Endodermal cell (in vitro differentiated cells): ENCODE measurements at regions not wholly inside any gene's neighbourhood (a gene's known extent, or its start where the extent isn't known, plus 50 kb on each side); places are given as distances from the start of the nearest gene placed in this dataset.

ENCODE experiments used
- DNase-seq: peaks from one replicate; pipeline ENCODE4 v3.0.0-alpha.2; 2017
- H3K27ac ChIP-seq: 2 replicates; pipeline ENCODE4 v1.5.1; 2013; ENCODE audit warnings: mild to moderate bottlenecking, low read depth, low read length, moderate library complexity
- H3K27me3 ChIP-seq: 2 replicates; pipeline ENCODE4 v1.6.1; 2013; ENCODE audit warnings: mild to moderate bottlenecking, low read length, moderate library complexity; ENCODE audit not compliant: insufficient read depth, control insufficient read depth, poor library complexity, severe bottlenecking
- H3K36me3 ChIP-seq: 2 replicates; pipeline ENCODE4 v1.7.0; 2013; ENCODE audit warnings: mild to moderate bottlenecking, low read length, moderate library complexity; ENCODE audit not compliant: control insufficient read depth, insufficient read depth
- H3K4me1 ChIP-seq: one replicate; pipeline ENCODE4 v1.7.0; 2013; ENCODE audit warnings: low read length; ENCODE audit not compliant: control insufficient read depth, insufficient read depth
- H3K4me3 ChIP-seq: 2 replicates; pipeline ENCODE4 v1.5.1; 2013; ENCODE audit warnings: mild to moderate bottlenecking, low read length, moderate library complexity
- H3K9ac ChIP-seq: 2 replicates; pipeline ENCODE4 v1.6.1; 2013; ENCODE audit warnings: mild to moderate bottlenecking, low read length, moderate library complexity; ENCODE audit not compliant: poor library complexity, severe bottlenecking; ENCODE audit errors: extremely low read depth
- H3K9me3 ChIP-seq: 2 replicates; pipeline ENCODE4 v1.6.1; 2013; ENCODE audit warnings: mild to moderate bottlenecking, low read length, moderate library complexity; ENCODE audit not compliant: control insufficient read depth
- H3K27ac Mint-ChIP-seq: 2 replicates; pipeline ENCODE4 v1.8.0; 2020; ENCODE audit warnings: mixed read lengths
- H3K27me3 Mint-ChIP-seq: 2 replicates; pipeline ENCODE4 v1.8.0; 2021; ENCODE audit warnings: mild to moderate bottlenecking, mixed read lengths; ENCODE audit not compliant: insufficient read depth
- H3K36me3 Mint-ChIP-seq: 2 replicates; pipeline ENCODE4 v1.8.0; 2020; ENCODE audit warnings: low read depth, mixed read lengths
- H3K4me1 Mint-ChIP-seq: 2 replicates; pipeline ENCODE4 v1.8.0; 2020; ENCODE audit warnings: mixed read lengths
- H3K4me3 Mint-ChIP-seq: 2 replicates; pipeline ENCODE4 v1.8.0; 2020; ENCODE audit warnings: mild to moderate bottlenecking, moderate library complexity, mixed read lengths
- H3K9me3 Mint-ChIP-seq: 2 replicates; pipeline ENCODE4 v1.8.0; 2020; ENCODE audit warnings: mild to moderate bottlenecking, mixed read lengths
- CTCF ChIP-seq: fragments of 200-600 bp; sonication (generic); conservative IDR thresholded peaks from 2 replicates; pipeline ENCODE4 v1.5.0; 2021; ENCODE audit warnings: antibody characterized with exemption, mild to moderate bottlenecking
- WGBS, 2 experiments: methylation state at CpG; one replicate each; pipeline versions ENCODE4 v1.1.5 to v1.1.7; 2013; ENCODE audit warnings: missing lambda C conversion rate in 2 of 2, mixed read lengths in 1 of 2; ENCODE audit not compliant: insufficient coverage in 1 of 2, insufficient read length in 1 of 2; 5-methylcytosine and 5-hydroxymethylcytosine counted together

DNA sequence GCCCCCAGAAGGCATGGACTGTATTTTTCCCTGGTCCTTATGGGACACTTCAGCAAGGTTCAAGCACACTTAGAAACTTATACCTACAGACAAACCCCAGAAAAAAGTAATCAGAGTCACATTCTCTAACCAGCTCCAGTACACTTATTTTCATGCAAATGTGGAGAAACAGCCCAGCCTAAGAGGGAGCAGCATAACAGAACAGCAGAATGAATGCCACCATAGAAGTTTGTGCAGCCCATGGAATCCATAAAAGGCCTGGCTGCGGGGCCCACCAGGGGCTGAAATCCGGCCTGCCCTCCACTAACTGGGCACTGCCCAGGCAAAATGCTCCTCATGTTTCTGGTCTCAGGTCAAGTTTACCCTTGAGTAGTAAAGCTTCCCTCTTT lies 60.4 kb upstream of the ATP1A1 start:
- Histone ChIP-seq H3K27me3 (no peaks in the 10 kb centered on the region), H3K4me3 (no peak overlapping the region), H3K9me3 (no peaks in the 10 kb centered on the region), H3K36me3 (no peaks in the 10 kb centered on the region), H3K9ac (no peak overlapping the region), H3K27ac (no peak overlapping the region), H3K4me1 (no peaks in the 10 kb centered on the region)
- TF ChIP-seq CTCF: no peak
- no peaks in the 10 kb centered on the region for H3K36me3 Mint-ChIP-seq
- no peak overlapping the region for H3K4me3 Mint-ChIP-seq
- no peak overlapping the region for H3K27ac Mint-ChIP-seq
- no peaks in the 10 kb centered on the region for H3K27me3 Mint-ChIP-seq
- peaks cover 21% of the 10 kb centered on the region for H3K4me1 Mint-ChIP-seq
- no peaks in the 10 kb centered on the region for H3K9me3 Mint-ChIP-seq
- WGBS, 2 experiments: 90 to 94% methylated on average over 2 of the region's 2 CpGs
- no peak for DNase-seq

DNA sequence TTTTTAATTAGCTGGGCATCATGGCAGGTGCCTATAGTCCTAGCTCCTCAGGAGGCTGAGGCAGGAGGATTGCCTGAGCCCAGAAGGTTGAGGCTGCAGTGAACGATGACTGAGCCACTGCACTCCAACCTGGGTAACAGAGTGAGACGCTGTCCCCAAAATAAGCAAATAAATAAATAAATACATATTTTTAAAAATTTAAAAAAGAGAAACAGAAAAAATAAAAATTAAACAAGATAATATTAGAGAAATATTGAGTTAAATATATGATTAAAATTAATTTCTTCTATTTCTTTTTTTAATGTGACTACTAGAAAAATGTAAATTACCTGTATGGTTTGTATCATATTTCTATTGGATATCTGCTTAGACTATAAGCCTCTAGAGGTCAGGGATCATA lies 59.3 kb upstream of the ATP1A1 start:
- no peaks in the 10 kb centered on the region for H3K36me3 ChIP-seq
- no peaks in the 10 kb centered on the region for H3K9me3 ChIP-seq
- no peak overlapping the region for H3K9ac ChIP-seq
- no peak for TF ChIP-seq CTCF
- Mint-ChIP-seq H3K4me1 (peaks cover 21% of the 10 kb centered on the region), H3K27ac (no peak overlapping the region), H3K27me3 (no peaks in the 10 kb centered on the region), H3K9me3 (no peaks in the 10 kb centered on the region), H3K4me3 (no peak overlapping the region), H3K36me3 (no peaks in the 10 kb centered on the region)
- H3K4me1 ChIP-seq: no peaks in the 10 kb centered on the region
- 89% methylated on average over 1 of the region's 2 CpGs; no CpG with 5 or more reads in 1 of the 2 experiments for WGBS, 2 experiments
- H3K27ac ChIP-seq: no peak overlapping the region
- DNase-seq: no peak
- no peak overlapping the region for H3K4me3 ChIP-seq
- no peaks in the 10 kb centered on the region for H3K27me3 ChIP-seq

- TF ChIP-seq CTCF: no peak
- no peaks in the 10 kb centered on the region for H3K27me3 Mint-ChIP-seq
- H3K9me3 ChIP-seq: no peaks in the 10 kb centered on the region
- no peaks in the 10 kb centered on the region for H3K36me3 ChIP-seq
- no peak overlapping the region for H3K4me3 ChIP-seq
- H3K27ac ChIP-seq: no peak overlapping the region
- no peaks in the 10 kb centered on the region for H3K4me1 ChIP-seq
- no peaks in the 10 kb centered on the region for H3K36me3 Mint-ChIP-seq
- H3K27ac Mint-ChIP-seq: no peak overlapping the region
- peaks cover 19% of the 10 kb centered on the region for H3K4me1 Mint-ChIP-seq
- DNase-seq: no peak
- H3K4me3 Mint-ChIP-seq: no peak overlapping the region
- H3K9me3 Mint-ChIP-seq: no peaks in the 10 kb centered on the region
- no peak overlapping the region for H3K9ac ChIP-seq
- 99 to 100% methylated on average over 2 to 5 of the region's 5 CpGs for WGBS, 2 experiments
- H3K27me3 ChIP-seq: no peaks in the 10 kb centered on the region
Observed at GRCh38 chr1:116314305-116314919, 58.6 kb upstream of the ATP1A1 start.
